ENCODE measurements at regions not wholly inside any gene's neighbourhood (a gene's known extent, or its start where the extent isn't known, plus 50 kb on each side); places are given as distances from the start of the nearest gene placed in this dataset.

DNA sequence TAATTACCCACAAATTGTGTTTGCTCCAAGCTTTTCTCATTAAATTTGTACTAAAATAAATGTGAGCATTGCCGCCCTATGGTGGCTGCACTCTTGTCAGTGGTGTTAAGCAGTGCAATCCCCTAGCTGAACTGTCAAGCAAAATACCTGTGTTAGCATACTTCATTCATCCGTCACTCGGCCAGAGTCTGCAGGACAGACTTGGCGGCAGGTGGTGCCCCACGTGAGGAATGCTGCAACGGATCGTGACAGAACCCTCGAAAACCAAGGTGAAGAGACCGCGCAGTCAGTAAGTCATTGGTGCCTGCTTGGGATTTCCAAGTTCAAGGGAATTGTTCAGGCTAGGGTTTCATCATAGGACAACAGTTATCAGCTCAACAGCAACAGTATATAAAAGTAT, 1592.1 kb upstream of the TENM4 start:
- Histone ChIP-seq H3K27ac (ENCODE audit: insufficient read length, low read depth, low read length) (no peak overlapping the region), H4K20me1 (ENCODE audit: control insufficient read depth, insufficient read depth, insufficient read length) (no peaks in the 10 kb centered on the region), H3K14ac (ENCODE audit: insufficient read depth, low read length) (no peak overlapping the region), H3K9me3 (ENCODE audit: control insufficient read depth, low read depth, low read length) (peaks cover 6% of the 10 kb centered on the region), H4K91ac (ENCODE audit: insufficient read length, low read depth, low read length) (no peak overlapping the region), H3T11ph (ENCODE audit: low read length) (no peak overlapping the region), H3K56ac (ENCODE audit: insufficient read length, low read depth, low read length) (no peak overlapping the region), H3K4ac (ENCODE audit: low read depth, low read length) (no peak overlapping the region), H3K23ac (ENCODE audit: insufficient read length, low read depth, low read length) (no peak overlapping the region), H3K4me2 (ENCODE audit: insufficient read depth, insufficient read length, low read length) (no peak overlapping the region), H2BK120ac (ENCODE audit: low read depth, low read length, poor library complexity, severe bottlenecking) (no peak overlapping the region), H3K27me3 (ENCODE audit: insufficient read depth, low read length) (no peaks in the 10 kb centered on the region), H2BK15ac (ENCODE audit: low read depth, low read length) (no peak overlapping the region), H2AFZ (ENCODE audit: low read length) (no peak overlapping the region), H3K23me2 (ENCODE audit: insufficient read length, low read depth, low read length, poor library complexity, severe bottlenecking) (no peaks in the 10 kb centered on the region), H2AK5ac (ENCODE audit: insufficient read length, low read length) (no peak overlapping the region), H4K5ac (ENCODE audit: insufficient read length, low read depth, low read length) (no peak overlapping the region), H3K9ac (ENCODE audit: extremely low read depth, insufficient read length, low read length) (no peak overlapping the region), H3K18ac (ENCODE audit: insufficient read length, low read depth, low read length) (no peak overlapping the region), H3K79me1 (ENCODE audit: insufficient read depth, low read depth, low read length, poor library complexity, severe bottlenecking) (no peaks in the 10 kb centered on the region), H3K79me2 (ENCODE audit: insufficient read depth, low read length) (no peaks in the 10 kb centered on the region), H4K8ac (replicated peaks; ENCODE audit: insufficient read length, low read depth, low read length) (no peak overlapping the region), H2BK5ac (ENCODE audit: insufficient read length, low read length) (no peak overlapping the region), H2BK20ac (ENCODE audit: low read depth, low read length, poor library complexity, severe bottlenecking) (no peak overlapping the region), H3K4me1 (ENCODE audit: insufficient read depth, low read length) (no peaks in the 10 kb centered on the region), H2BK12ac (ENCODE audit: insufficient read length, low read depth, low read length) (no peak overlapping the region)
- no peak for DNase-seq
- no CpG with 5 or more reads among the region's 10 CpGs for WGBS (ENCODE audit: extremely low coverage, insufficient read length, low lambda C conversion rate)
- no peaks in the 10 kb centered on the region for H3K27me3 Mint-ChIP-seq (ENCODE audit: low read depth)
- TF ChIP-seq, protein P1, sequence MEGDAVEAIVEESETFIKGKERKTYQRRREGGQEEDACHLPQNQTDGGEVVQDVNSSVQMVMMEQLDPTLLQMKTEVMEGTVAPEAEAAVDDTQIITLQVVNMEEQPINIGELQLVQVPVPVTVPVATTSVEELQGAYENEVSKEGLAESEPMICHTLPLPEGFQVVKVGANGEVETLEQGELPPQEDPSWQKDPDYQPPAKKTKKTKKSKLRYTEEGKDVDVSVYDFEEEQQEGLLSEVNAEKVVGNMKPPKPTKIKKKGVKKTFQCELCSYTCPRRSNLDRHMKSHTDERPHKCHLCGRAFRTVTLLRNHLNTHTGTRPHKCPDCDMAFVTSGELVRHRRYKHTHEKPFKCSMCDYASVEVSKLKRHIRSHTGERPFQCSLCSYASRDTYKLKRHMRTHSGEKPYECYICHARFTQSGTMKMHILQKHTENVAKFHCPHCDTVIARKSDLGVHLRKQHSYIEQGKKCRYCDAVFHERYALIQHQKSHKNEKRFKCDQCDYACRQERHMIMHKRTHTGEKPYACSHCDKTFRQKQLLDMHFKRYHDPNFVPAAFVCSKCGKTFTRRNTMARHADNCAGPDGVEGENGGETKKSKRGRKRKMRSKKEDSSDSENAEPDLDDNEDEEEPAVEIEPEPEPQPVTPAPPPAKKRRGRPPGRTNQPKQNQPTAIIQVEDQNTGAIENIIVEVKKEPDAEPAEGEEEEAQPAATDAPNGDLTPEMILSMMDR (conservative IDR thresholded peaks at IDR 0.05): no peak
- H3K9me3 Mint-ChIP-seq: peaks cover 17 to 19% of the 10 kb centered on the region in 2 experiments
- H3K4me3 Mint-ChIP-seq: no peak overlapping the region
- no peak overlapping the region for H3K27ac Mint-ChIP-seq
- peaks cover 0 to 4% of the 10 kb centered on the region in 2 experiments; a peak in 1 of 4 replicates for H3K4me1 Mint-ChIP-seq
- peaks cover 8 to 17% (median 11%) of the 10 kb centered on the region in 3 experiments for H3K36me3 Mint-ChIP-seq (ENCODE audit: insufficient read depth in 1 of 3, low read depth in 3 of 3)

Measured in H9 (cell line).